ENCODE measurements at regions not wholly inside any gene's neighbourhood (a gene's known extent, or its start where the extent isn't known, plus 50 kb on each side); places are given as distances from the start of the nearest gene placed in this dataset.

- no peaks in the 10 kb centered on the region for H3K27me3 Mint-ChIP-seq (ENCODE audit: low read depth in 2 of 2)
- H3K9me3 Mint-ChIP-seq, result peaks cover 17 to 32% of the 10 kb centered on the region in 2 donors
- intact Hi-C loops (cut with micrococcal nuclease), result no loop called here
- H3K4me1 Mint-ChIP-seq, result no peaks in the 10 kb centered on the region
- H3K27ac Mint-ChIP-seq, result no peak overlapping the region
- Histone ChIP-seq H3K27me3 (ENCODE audit: control insufficient read depth, insufficient read depth, low read length) (no peaks in the 10 kb centered on the region), H3K4me1 (ENCODE audit: control insufficient read depth, insufficient read depth, low read length) (no peaks in the 10 kb centered on the region), H3K4me3 (ENCODE audit: low read length) (no peak overlapping the region), H3K27ac (ENCODE audit: low read length) (no peak overlapping the region), H3K36me3 (ENCODE audit: control insufficient read depth, insufficient read depth, low read length) (no peaks in the 10 kb centered on the region), H3K9me3 (ENCODE audit: control insufficient read depth, insufficient read depth, low read length) (no peaks in the 10 kb centered on the region)
- ATAC-seq, result no peak
- no peak for DNase-seq
- H3K36me3 Mint-ChIP-seq, result no peaks in the 10 kb centered on the region
- no peak overlapping the region for H3K4me3 Mint-ChIP-seq
- TF ChIP-seq CTCF (IDR thresholded peaks at IDR 0.05), result no peak
Measured at GRCh38 chr5:166024970-166025369, 2266.5 kb upstream of the WWC1 start.

GRCh38 chr5:166027582-166027981, 2263.9 kb upstream of the WWC1 start:
- TF ChIP-seq CTCF (IDR thresholded peaks at IDR 0.05), result no peak
- H3K9me3 ChIP-seq (ENCODE audit: control insufficient read depth, insufficient read depth, low read length), result peaks cover 6% of the 10 kb centered on the region
- no peaks in the 10 kb centered on the region for H3K27me3 ChIP-seq (ENCODE audit: control insufficient read depth, insufficient read depth, low read length)
- Mint-ChIP-seq H3K9me3 (peaks cover 16 to 32% of the 10 kb centered on the region in 2 donors), H3K36me3 (no peaks in the 10 kb centered on the region), H3K4me3 (no peak overlapping the region), H3K4me1 (no peaks in the 10 kb centered on the region), H3K27ac (no peak overlapping the region), H3K27me3 (ENCODE audit: low read depth in 2 of 2) (no peaks in the 10 kb centered on the region)
- H3K27ac ChIP-seq (ENCODE audit: low read length), result no peak overlapping the region
- ATAC-seq, result no peak
- H3K36me3 ChIP-seq (ENCODE audit: control insufficient read depth, insufficient read depth, low read length), result no peaks in the 10 kb centered on the region
- H3K4me1 ChIP-seq (ENCODE audit: control insufficient read depth, insufficient read depth, low read length), result no peaks in the 10 kb centered on the region
- no CpG with 5 or more reads among the region's 1 CpG for WGBS (ENCODE audit: insufficient coverage)
- no peak for DNase-seq
- intact Hi-C loops (cut with micrococcal nuclease), result no loop called here
- H3K4me3 ChIP-seq (ENCODE audit: low read length), result no peak overlapping the region

GRCh38 chr5:166031926-166032325, 2259.5 kb upstream of the WWC1 start:
- Mint-ChIP-seq H3K27ac (no peak overlapping the region), H3K36me3 (no peaks in the 10 kb centered on the region), H3K9me3 (peaks cover 11 to 24% of the 10 kb centered on the region in 2 donors), H3K27me3 (ENCODE audit: low read depth in 2 of 2) (no peaks in the 10 kb centered on the region), H3K4me3 (no peak overlapping the region), H3K4me1 (no peaks in the 10 kb centered on the region)
- no peak overlapping the region for H3K27ac ChIP-seq (ENCODE audit: low read length)
- 53% methylated on average over 2 of the region's 2 CpGs for WGBS (ENCODE audit: insufficient coverage)
- no peaks in the 10 kb centered on the region for H3K36me3 ChIP-seq (ENCODE audit: control insufficient read depth, insufficient read depth, low read length)
- no peak overlapping the region for H3K4me3 ChIP-seq (ENCODE audit: low read length)
- no peak for DNase-seq
- H3K27me3 ChIP-seq (ENCODE audit: control insufficient read depth, insufficient read depth, low read length), result no peaks in the 10 kb centered on the region
- intact Hi-C loops (cut with micrococcal nuclease), result no loop called here
- H3K9me3 ChIP-seq (ENCODE audit: control insufficient read depth, insufficient read depth, low read length), result peaks cover 6% of the 10 kb centered on the region
- no peak for TF ChIP-seq CTCF (IDR thresholded peaks at IDR 0.05)
- ATAC-seq, result no peak
- H3K4me1 ChIP-seq (ENCODE audit: control insufficient read depth, insufficient read depth, low read length), result no peaks in the 10 kb centered on the region

- no peak overlapping the region for H3K4me3 Mint-ChIP-seq
- intact Hi-C loops (cut with micrococcal nuclease), result no loop called here
- 77% methylated on average over 1 of the region's 1 CpG for WGBS (ENCODE audit: insufficient coverage)
Measured at GRCh38 chr5:166032601-166033000, 2258.8 kb upstream of the WWC1 start.

More at GRCh38 chr5:166032601-166033000, 2258.8 kb upstream of the WWC1 start:
- Histone ChIP-seq H3K9me3 (ENCODE audit: control insufficient read depth, insufficient read depth, low read length) (peaks cover 6% of the 10 kb centered on the region), H3K36me3 (ENCODE audit: control insufficient read depth, insufficient read depth, low read length) (no peaks in the 10 kb centered on the region), H3K4me3 (ENCODE audit: low read length) (no peak overlapping the region), H3K27ac (ENCODE audit: low read length) (no peak overlapping the region), H3K27me3 (ENCODE audit: control insufficient read depth, insufficient read depth, low read length) (no peaks in the 10 kb centered on the region), H3K4me1 (ENCODE audit: control insufficient read depth, insufficient read depth, low read length) (no peaks in the 10 kb centered on the region)
- no peak for TF ChIP-seq CTCF (IDR thresholded peaks at IDR 0.05)
- ATAC-seq (no peak), DNase-seq (no peak)
- no peaks in the 10 kb centered on the region for H3K27me3 Mint-ChIP-seq (ENCODE audit: low read depth in 2 of 2)
- H3K36me3 Mint-ChIP-seq, result no peaks in the 10 kb centered on the region
- H3K9me3 Mint-ChIP-seq, result peaks cover 10 to 25% of the 10 kb centered on the region in 2 donors
- H3K4me1 Mint-ChIP-seq, result no peaks in the 10 kb centered on the region
- H3K27ac Mint-ChIP-seq, result no peak overlapping the region

All from natural killer cell (primary cell).